ENCODE measurements at regions not wholly inside any gene's neighbourhood (a gene's known extent, or its start where the extent isn't known, plus 50 kb on each side); places are given as distances from the start of the nearest gene placed in this dataset.

- TF ChIP-seq, protein P1, sequence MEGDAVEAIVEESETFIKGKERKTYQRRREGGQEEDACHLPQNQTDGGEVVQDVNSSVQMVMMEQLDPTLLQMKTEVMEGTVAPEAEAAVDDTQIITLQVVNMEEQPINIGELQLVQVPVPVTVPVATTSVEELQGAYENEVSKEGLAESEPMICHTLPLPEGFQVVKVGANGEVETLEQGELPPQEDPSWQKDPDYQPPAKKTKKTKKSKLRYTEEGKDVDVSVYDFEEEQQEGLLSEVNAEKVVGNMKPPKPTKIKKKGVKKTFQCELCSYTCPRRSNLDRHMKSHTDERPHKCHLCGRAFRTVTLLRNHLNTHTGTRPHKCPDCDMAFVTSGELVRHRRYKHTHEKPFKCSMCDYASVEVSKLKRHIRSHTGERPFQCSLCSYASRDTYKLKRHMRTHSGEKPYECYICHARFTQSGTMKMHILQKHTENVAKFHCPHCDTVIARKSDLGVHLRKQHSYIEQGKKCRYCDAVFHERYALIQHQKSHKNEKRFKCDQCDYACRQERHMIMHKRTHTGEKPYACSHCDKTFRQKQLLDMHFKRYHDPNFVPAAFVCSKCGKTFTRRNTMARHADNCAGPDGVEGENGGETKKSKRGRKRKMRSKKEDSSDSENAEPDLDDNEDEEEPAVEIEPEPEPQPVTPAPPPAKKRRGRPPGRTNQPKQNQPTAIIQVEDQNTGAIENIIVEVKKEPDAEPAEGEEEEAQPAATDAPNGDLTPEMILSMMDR (IDR thresholded peaks at IDR 0.05), result no peak
- no peak for TF ChIP-seq POLR2A (IDR thresholded peaks at IDR 0.05)
Observed at GRCh38 chr18:11367351-11367750, 218.0 kb upstream of the PIEZO2 start.
